Vagina (tissue), 2 donors: ENCODE measurements at regions not wholly inside any gene's neighbourhood (a gene's known extent, or its start where the extent isn't known, plus 50 kb on each side); places are given as distances from the start of the nearest gene placed in this dataset.
A peak's percentile ranks its signal among the peaks of the same experiment; 100 is the strongest.

Experiments used
- DNase-seq, 2 donors: peaks; one replicate each; pipeline ENCODE4 v3.0.0-alpha.2; 2017; ENCODE audit errors: extremely low spot score in 2 of 2
- H3K27ac ChIP-seq: fragments of 200-600 bp; sonication (generic); one replicate; pipeline ENCODE4 v1.5.1; 2019
- H3K27me3 ChIP-seq: fragments of 200-600 bp; sonication (generic); one replicate; pipeline ENCODE4 v1.5.1; 2019
- H3K36me3 ChIP-seq, 2 donors: fragments of 200-600 bp; sonication (generic); one replicate each; pipeline ENCODE4 v1.5.1; 2017 to 2019
- H3K4me1 ChIP-seq: fragments of 200-600 bp; sonication (generic); one replicate; pipeline ENCODE4 v1.5.1; 2019
- H3K4me3 ChIP-seq, 2 donors: fragments of 200-600 bp; sonication (generic); 1 replicate in 1 of 2; 2 replicates in 1 of 2; pipeline ENCODE4 v1.5.1; 2016 to 2019
- H3K9me3 ChIP-seq: fragments of 200-600 bp; sonication (generic); one replicate; pipeline ENCODE4 v1.5.1; 2019
- CTCF ChIP-seq, 3 experiments: fragments of 450-650 bp in 2 of 3; fragments of 200-600 bp in 1 of 3; sonication (generic) in 1 of 3; IDR thresholded peaks; one replicate each; pipeline ENCODE4 v1.5.1; 2017 to 2019; ENCODE audit warnings: antibody characterized with exemption in 3 of 3, mild to moderate bottlenecking in 2 of 3, moderate library complexity in 2 of 3
- POLR2A ChIP-seq, 2 donors: fragments of 450-650 bp; IDR thresholded peaks; one replicate each; pipeline ENCODE4 v1.6.1; 2017; ENCODE audit warnings: antibody characterized with exemption in 2 of 2, mild to moderate bottlenecking in 2 of 2, moderate library complexity in 2 of 2
- POLR2AphosphoS5 ChIP-seq, 2 donors: sonication (generic); formaldehyde crosslinking; IDR thresholded peaks; one replicate each; pipeline ENCODE4 v1.9.0; 2017; ENCODE audit warnings: antibody characterized with exemption in 2 of 2, mild to moderate bottlenecking in 2 of 2, low read depth in 1 of 2; ENCODE audit not compliant: insufficient read depth in 1 of 2
- intact Hi-C: fragments of 100-400 bp; cut with DNase I; formaldehyde crosslinking; loops from one replicate; pipeline ENCODE4 v1.15.1; 2023

- DNase-seq, result no peak
- intact Hi-C loops, result no loop called here
- Histone ChIP-seq H3K27me3 (no peaks in the 10 kb centered on the region), H3K4me1 (no peaks in the 10 kb centered on the region), H3K4me3 (no peak overlapping the region), H3K27ac (no peak overlapping the region), H3K9me3 (no peaks in the 10 kb centered on the region), H3K36me3 (no peaks in the 10 kb centered on the region)
- TF ChIP-seq POLR2AphosphoS5 (IDR thresholded peaks at IDR 0.05; ENCODE audit: insufficient read depth in 1 of 2, low read depth in 1 of 2), result no peak
- no peak for TF ChIP-seq POLR2A (IDR thresholded peaks at IDR 0.05)
- no peak for TF ChIP-seq CTCF (IDR thresholded peaks at IDR 0.05)
These were observed 127.0 kb downstream of the MCHR2 start for GRCh38 chr6:99867026-99867425.

DNA sequence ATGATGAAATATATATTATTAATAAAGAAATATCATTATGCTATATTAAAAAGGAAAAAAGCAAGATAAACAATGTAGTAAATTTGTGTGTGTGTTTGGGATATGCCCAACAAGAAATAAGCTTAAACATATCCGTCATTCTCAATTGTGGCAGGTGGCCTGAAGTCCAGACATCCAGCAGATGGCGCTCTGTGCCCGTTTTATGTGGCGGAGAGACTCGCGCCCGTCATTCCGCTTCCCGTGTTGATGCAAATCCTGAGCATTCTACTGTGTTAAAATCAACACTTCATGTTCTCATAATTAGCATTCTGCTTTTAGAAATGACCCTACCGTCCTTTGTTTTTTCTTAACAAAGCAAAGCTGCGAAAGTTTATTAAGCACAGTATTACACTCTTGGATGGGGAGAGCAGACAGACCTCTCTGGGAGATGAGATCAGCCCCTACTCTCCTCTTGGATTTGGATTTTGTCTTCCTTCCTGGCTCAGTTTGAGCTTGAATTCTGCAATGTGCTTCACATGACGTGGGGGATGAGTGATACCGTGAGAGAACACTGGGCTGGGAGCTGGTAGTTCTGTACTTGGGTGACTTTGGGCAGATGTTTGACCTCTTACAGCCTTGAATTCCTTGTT is 125.8 kb downstream of the MCHR2 start:
- intact Hi-C loops, result no loop called here
- Histone ChIP-seq H3K4me3 (no peak overlapping the region), H3K27ac (no peak overlapping the region), H3K4me1 (no peaks in the 10 kb centered on the region), H3K36me3 (no peaks in the 10 kb centered on the region), H3K9me3 (no peaks in the 10 kb centered on the region), H3K27me3 (no peaks in the 10 kb centered on the region)
- DNase-seq, result no peak
- TF ChIP-seq POLR2A (IDR thresholded peaks at IDR 0.05) (no peak), CTCF (IDR thresholded peaks at IDR 0.05) (peak; percentile 51 to 64 (median 63))
